SH-SY5Y (cell line): ENCODE measurements at regions not wholly inside any gene's neighbourhood (a gene's known extent, or its start where the extent isn't known, plus 50 kb on each side); places are given as distances from the start of the nearest gene placed in this dataset.

Experiments
- GATA2 ChIP-seq: IDR thresholded peaks from 2 replicates; pipeline ENCODE4 v1.6.1; 2011; ENCODE audit warnings: mild to moderate bottlenecking, low read depth, low read length
- GATA3 ChIP-seq: IDR thresholded peaks from 2 replicates; pipeline ENCODE4 v1.6.1; 2011; ENCODE audit warnings: low read depth, mild to moderate bottlenecking, low read length, moderate library complexity

DNA sequence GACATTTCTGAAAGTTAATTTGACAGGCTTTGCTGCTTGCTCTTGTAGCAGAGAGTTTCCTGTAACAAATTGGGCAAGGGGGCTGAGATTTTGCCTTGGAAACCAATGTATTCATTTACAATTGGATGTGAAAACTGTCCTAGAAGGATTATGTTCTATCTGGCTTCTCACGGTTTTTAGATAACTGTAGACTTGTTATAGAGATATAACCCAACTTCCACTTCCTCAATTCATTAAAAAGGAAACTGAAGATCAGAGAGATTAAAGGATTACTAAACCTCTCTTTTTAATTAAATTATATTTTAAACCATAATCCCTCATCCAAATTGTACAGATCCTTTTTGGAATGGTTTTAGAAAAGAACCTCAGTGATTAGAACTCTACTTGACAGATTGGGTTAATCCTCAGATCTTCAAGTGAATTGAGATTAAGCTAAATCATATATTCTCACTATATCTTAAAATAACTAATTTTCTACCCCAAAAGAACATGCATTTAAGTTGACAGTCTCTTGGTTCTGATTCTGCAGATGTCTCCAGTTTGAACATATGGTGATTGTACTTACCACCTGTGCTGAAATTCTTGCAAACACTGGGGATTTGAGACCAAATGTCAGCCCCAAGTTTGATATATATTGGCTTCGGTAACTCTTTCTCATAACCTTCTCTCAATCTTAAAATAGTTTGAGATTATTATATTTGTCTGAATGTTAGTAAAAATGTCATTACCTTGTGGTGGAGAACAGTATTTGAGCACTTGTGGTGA is 130.1 kb upstream of the C9orf72 start:
- TF ChIP-seq GATA3 (no peak), GATA2 (no peak)

DNA sequence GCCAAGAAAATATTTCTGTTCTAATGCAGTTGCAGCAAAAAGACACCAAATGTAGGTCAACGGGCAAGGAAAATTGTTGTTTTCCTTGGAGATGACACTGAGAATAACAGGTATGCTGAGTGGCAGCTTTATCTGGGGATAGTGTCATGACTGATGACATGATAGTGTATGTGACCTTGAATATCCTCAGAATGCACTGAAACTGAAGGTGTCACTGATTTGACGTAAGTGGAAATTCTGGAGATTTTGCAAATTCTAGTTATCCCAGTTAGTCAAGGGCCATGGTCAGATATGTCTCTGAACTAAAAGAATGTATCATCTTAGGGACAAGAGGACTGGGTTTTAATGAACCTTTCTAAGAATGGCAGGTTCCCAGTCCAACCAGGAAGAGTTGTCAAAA is 138.0 kb upstream of the C9orf72 start:
- no peak for TF ChIP-seq GATA3
- no peak for TF ChIP-seq GATA2

DNA sequence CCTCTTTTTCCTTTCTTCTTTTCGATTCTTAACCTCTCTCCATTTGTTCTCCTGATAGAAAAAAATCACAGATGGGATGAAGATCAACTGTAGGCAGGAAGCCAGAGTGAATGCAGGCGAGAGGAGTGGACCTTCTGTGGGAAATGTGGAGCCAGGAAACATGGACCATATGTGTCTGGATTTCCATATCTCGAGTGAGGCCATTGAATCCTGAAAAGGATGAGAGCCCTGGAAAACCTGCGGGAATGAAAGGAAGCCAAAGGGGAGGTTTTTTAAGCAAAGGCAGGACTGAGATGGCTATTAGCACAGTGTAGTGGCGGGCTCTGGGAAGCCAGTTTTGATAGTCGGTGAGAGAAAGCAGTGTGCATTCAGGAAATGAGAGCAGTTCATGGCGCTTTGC is 139.5 kb upstream of the C9orf72 start:
- no peak for TF ChIP-seq GATA2
- no peak for TF ChIP-seq GATA3

DNA sequence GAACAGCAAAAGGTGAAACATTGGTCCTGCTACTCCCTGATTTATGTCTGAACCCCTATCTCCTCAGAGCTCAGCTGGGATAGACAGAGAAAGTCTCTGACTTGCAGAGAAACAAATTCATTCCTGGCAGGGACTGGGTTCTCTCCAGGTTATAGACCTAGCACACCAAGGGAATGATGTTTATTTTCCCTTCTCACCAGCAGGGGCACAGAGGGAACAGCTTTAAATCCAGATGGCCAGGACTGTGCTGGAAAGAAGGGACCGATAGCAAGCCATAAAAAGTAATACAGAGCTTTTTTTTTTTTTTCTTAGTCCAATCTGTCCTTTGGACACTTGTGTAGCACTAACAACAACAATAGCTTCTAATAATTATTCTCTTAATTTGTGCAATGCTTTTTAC is 141.1 kb upstream of the C9orf72 start:
- TF ChIP-seq GATA3 = no peak
- TF ChIP-seq GATA2 = no peak

DNA sequence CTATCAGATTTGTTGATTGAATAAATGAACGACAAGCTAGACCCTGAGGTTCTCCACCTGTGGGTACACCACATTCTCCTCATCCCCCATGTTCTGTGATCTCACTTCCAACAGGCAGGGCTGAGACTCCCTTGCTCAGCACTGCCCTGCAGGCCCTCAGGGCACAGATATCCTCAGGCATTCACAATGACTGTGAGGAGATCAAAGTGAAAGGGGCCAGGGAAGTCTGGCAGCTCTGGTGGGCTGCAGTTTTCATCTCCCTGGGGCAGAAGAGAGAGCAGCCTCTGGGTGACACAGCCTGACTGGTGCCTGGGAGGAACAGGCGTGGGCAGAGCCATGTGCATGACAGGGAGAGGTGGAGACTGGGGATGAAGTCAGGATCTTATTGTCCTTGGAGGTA is 142.4 kb upstream of the C9orf72 start:
- TF ChIP-seq GATA3 = no peak
- TF ChIP-seq GATA2 = no peak

DNA sequence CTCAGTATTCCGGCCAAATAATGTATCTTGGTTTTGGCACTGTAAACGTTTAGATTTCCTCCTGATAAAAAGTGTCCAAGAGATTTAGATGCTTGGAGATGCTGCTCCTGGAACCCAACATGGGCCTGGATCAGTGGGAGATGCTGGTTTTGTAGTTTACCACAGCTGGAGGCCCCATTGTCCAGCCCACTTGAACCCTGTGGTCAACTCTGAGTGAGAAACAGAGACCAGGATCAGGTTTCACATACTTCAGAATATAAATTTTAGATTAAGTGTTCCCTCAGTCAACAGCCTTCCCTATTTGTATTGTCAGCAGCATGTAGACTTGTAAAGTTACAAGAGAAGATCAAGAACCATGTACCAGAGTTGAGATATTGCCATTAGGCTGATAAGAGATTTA is 144.7 kb upstream of the C9orf72 start:
- TF ChIP-seq GATA3 = no peak
- no peak for TF ChIP-seq GATA2

DNA sequence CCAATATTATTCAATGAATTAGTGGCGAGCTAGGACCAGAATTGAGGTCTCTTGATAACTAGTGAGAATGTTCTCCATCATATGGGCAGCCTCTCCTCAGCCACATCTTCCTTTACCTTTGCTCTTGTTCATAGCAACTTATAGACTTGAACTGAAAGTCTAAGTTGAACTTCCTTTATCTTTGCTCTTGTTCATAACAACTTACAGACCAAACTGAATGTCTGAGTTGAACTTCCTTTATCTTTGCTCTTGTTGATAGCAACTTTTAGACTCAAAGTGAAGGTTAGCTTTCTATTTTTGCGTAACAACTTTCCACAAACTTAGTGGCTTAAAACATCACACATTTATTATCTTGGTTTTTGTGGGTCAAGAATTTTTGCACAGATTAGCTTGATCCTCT is 146.4 kb upstream of the C9orf72 start:
- TF ChIP-seq GATA3 = no peak
- TF ChIP-seq GATA2 = no peak

DNA sequence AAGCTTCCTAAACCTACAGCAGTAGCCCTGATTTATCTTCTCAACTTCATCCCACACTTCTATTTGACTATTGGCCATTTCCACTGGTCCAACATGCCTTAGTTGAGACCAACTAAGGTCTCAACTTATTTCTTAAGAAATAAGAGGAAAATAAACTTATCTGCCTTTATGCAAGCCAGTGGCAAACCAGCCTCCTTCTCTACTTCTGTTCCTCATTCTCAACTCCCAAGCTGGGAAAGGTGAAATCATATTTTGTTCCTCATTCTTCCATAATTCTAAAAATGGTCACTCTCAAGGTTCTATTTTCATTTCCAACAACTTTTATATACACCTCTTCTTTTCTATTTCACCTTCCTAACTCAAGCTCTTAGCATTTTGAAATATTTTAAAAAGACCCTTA is 149.6 kb upstream of the C9orf72 start:
- no peak for TF ChIP-seq GATA3
- TF ChIP-seq GATA2 = no peak

DNA sequence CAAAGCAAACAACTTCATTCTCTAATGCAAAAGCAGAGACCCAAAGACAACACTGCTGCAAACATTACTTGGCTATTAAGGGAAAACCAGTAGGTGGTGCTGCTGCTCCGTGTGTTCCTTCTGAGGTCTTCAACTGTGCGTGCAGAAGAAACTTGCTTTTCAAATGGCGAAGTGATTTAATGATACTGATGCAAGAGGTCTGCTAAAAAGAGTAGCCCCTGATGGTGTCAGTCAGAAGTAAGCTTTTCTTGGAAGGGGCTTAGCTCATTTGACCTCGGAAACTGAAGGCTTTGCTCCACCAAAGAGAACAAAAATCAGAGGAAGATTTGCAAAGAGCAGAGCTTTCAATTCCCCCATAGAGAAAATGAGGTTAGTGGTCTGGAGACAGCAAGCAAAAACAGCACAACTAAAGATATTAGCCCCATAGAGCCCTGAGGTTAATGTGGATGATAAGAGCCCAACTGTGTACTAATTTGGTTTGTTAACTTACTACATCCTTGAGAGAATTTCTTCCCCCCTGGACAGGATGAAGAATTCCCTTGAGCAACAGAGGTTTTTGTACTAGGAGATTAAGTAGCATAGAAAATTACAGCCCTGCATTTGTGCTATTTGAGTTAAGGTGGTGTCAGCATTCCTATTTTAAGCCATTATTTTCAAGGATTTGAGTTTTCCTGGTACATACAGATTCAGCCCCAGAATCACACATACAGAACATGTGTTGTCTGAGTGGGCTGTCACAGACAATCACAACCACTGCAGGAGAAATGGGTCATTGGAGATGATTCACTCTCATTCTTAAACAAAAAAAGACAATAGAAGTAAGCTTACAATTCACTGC is 153.2 kb upstream of the C9orf72 start:
- TF ChIP-seq GATA3 = no peak; the same call in 1 of the 2 replicates

DNA sequence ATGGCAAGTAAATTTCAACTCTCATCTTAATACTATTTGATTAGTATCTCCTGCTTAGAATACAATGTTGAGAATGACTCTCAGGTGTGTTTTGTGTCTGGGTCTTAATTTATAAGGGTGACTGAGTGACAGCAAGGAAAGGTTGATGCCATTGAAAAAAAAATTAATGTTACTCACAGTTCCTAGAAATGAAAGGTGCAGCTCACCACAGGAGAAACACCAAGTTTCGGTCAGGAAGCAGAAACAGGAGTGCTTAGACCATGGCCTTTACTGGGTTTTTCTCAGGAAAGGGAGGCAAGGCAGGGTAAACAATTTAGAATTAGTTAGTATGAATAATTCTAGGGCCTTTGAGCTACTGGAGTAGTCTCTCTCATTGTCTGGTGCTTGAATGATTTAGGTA is 159.2 kb upstream of the C9orf72 start:
- no peak for TF ChIP-seq GATA2

DNA sequence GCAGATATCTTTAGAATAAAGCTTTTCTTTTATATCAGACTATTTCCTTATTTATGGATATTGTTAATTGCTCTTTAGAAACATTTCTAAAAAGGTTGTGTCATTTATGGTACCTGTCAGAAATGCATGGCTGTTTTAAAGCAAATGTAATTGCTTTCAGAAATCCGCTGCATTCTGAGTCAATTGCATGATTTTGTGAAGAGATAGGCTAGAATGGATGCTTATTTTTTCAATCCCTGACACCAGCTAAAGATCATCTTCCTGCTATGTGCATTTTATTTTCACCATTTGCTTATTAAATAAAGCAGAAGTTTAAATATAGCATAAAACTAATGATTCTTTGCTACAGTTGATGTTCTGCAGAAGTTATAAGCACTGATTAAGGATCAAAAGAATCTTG is 170.2 kb upstream of the C9orf72 start:
- peak; percentile 65 for TF ChIP-seq GATA3
- TF ChIP-seq GATA2 = peak; percentile 32; the same call in 1 of the 2 replicates

DNA sequence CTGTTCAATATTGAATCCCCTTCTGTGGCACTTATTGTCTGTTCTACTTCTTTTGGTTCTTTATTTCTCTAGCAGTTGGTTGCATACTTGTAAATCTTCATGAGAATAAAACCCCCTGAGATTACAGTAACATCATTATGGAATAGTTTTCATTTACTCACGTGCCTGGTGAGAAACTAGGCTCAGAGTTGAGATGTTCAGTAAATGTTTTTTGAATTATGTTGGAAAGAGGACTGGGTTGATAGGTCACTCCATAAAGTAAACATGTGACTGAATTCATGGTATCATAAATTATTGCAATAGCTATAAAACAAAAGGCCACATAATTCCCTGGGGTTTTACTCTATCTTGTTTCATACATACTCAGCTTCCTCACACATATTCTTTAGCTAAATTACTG is 174.2 kb upstream of the C9orf72 start:
- TF ChIP-seq GATA3 (no peak), GATA2 (no peak)

DNA sequence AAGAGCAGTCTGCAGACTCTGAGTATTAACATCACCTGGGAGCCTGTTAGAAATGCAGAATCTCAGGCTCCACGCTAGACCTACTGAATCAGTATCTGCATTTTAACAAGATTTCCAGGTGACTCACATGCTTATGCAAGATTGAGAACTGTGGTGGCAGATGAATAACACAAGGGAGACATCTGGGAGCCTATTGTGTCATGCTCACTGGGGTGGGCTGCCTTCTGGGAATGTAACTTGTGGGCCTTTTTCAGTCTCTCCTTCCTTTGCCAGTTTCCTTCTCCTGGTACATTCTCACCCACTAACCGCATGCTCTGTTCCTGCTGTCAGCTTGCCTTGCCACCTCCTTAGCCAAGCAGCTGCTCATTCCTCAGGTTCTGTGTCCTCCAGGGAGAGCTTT is 176.6 kb upstream of the C9orf72 start:
- TF ChIP-seq GATA2 = no peak
- TF ChIP-seq GATA3 = no peak

DNA sequence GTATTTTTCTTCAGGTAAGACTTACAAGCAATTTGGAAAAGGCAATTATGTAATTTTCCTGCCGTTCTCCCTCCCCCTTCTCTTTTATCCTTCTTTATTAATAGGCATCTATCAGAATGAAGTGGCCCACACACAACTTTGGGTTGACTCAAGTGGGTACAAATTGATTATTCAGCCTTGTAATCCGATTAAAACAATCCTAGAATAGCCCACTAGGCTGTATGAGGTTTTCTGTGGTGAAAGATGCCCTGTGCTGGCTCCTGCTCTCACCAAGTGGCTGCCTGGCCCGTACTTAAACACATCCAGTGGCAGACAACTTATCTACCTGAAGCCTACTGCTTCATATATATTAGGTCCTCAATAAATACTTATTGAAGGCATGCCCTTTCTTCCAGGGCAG is 177.3 kb upstream of the C9orf72 start:
- TF ChIP-seq GATA2 (no peak), GATA3 (no peak)

DNA sequence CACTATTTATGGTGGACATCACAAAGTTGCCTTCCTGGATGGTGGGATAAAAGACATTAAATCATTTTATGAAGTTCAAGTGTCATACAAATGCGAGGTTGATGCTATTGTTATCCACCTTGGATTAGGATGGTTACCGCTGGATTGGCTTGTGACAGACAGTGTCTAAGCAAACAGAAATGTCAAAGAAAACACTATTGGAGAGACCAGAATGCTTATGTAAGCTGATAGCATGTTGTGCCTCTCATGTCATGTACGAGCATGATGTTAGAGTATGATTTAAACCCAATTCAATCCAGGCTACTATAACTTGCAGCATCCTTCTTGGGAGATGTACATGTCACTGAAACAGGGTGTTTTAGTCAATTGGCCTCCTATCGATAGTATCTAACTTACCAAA is 178.8 kb upstream of the C9orf72 start:
- no peak for TF ChIP-seq GATA2
- TF ChIP-seq GATA3 = no peak
